Muscle of arm (tissue), 1 donor: ENCODE measurements at regions not wholly inside any gene's neighbourhood (a gene's known extent, or its start where the extent isn't known, plus 50 kb on each side); places are given as distances from the start of the nearest gene placed in this dataset.

Experiments
- DNase-seq: peaks from one replicate; pipeline ENCODE4 v3.0.0-alpha.2; 2013

- no peak for DNase-seq
Measured at GRCh38 chr13:53144826-53145225, 116.2 kb downstream of the OLFM4 start.

- DNase-seq: no peak
Measured at GRCh38 chr13:53150568-53150967, 122.0 kb downstream of the OLFM4 start.

GRCh38 chr13:53151336-53152056 is 122.9 kb downstream of the OLFM4 start:
- peak; percentile 55 for DNase-seq

- DNase-seq: no peak
Measured at GRCh38 chr13:53152057-53152421, 123.4 kb downstream of the OLFM4 start.

GRCh38 chr13:53158201-53158600 is 129.6 kb downstream of the OLFM4 start:
- no peak for DNase-seq

GRCh38 chr13:53159431-53159830 is 130.8 kb downstream of the OLFM4 start:
- DNase-seq: no peak

GRCh38 chr13:53160211-53160610 is 131.6 kb downstream of the OLFM4 start:
- no peak for DNase-seq

GRCh38 chr13:53161251-53161650 is 132.6 kb downstream of the OLFM4 start:
- no peak for DNase-seq

GRCh38 chr13:53165261-53165660 is 136.6 kb downstream of the OLFM4 start:
- no peak for DNase-seq

- no peak for DNase-seq
Measured at GRCh38 chr13:53167561-53167960, 138.9 kb downstream of the OLFM4 start.

GRCh38 chr13:53170910-53171309 is 142.3 kb downstream of the OLFM4 start:
- DNase-seq: no peak

- DNase-seq: no peak
Measured at GRCh38 chr13:53174545-53174944, 145.9 kb downstream of the OLFM4 start.

GRCh38 chr13:53180684-53181083 is 152.1 kb downstream of the OLFM4 start:
- no peak for DNase-seq

- DNase-seq: no peak
Measured at GRCh38 chr13:53182724-53183123, 154.1 kb downstream of the OLFM4 start.

- DNase-seq: no peak
Measured at GRCh38 chr13:53188120-53188519, 159.5 kb downstream of the OLFM4 start.

- DNase-seq: no peak
Measured at GRCh38 chr13:53189162-53189561, 160.5 kb downstream of the OLFM4 start.

GRCh38 chr13:53191091-53191490 is 162.5 kb downstream of the OLFM4 start:
- no peak for DNase-seq

GRCh38 chr13:53197424-53197823 is 168.8 kb downstream of the OLFM4 start:
- DNase-seq: no peak

- no peak for DNase-seq
Measured at GRCh38 chr13:53198017-53198416, 169.4 kb downstream of the OLFM4 start.

- DNase-seq: no peak
Measured at GRCh38 chr13:53198736-53199135, 170.1 kb downstream of the OLFM4 start.

- DNase-seq: no peak
Measured at GRCh38 chr13:53200075-53200474, 171.5 kb downstream of the OLFM4 start.

- DNase-seq: peak; percentile 55
Measured at GRCh38 chr13:53200498-53201453, 172.2 kb downstream of the OLFM4 start.
